Gastroesophageal sphincter (tissue), 4 donors: ENCODE measurements at regions not wholly inside any gene's neighbourhood (a gene's known extent, or its start where the extent isn't known, plus 50 kb on each side); places are given as distances from the start of the nearest gene placed in this dataset.
"Not testable (repeated sequence)": the region's sequence is repeated elsewhere in the genome, so short reads cannot be mapped to it uniquely, and the experiment has no call there.

Source experiments
- ATAC-seq: fragments of 150-250 bp; one replicate; pipeline ENCODE4 v1.9.1; 2016; ENCODE audit warnings: mild to moderate bottlenecking, moderate library complexity
- H3K27ac ChIP-seq, 4 donors: fragments of 200-600 bp; sonication (generic) in 3 of 4; 1 replicate in 3 of 4; 2 replicates in 1 of 4; pipeline ENCODE4 v1.5.1; 2016 to 2019
- H3K27me3 ChIP-seq: fragments of 200-600 bp; sonication (generic); one replicate; pipeline ENCODE4 v1.5.1; 2019
- H3K36me3 ChIP-seq, 2 donors: fragments of 200-600 bp; sonication (generic); one replicate each; pipeline ENCODE4 v1.5.1; 2019; ENCODE audit warnings: control low read depth in 1 of 2
- H3K4me1 ChIP-seq, 3 donors: fragments of 200-600 bp; sonication (generic); 1 replicate in 2 of 3; 2 replicates in 1 of 3; pipeline ENCODE4 v1.5.1; 2016 to 2019; ENCODE audit warnings: control low read depth in 2 of 3
- H3K4me3 ChIP-seq, 2 donors: fragments of 200-600 bp; sonication (generic); one replicate each; pipeline ENCODE4 v1.5.1; 2019; ENCODE audit warnings: mild to moderate bottlenecking in 1 of 2, moderate library complexity in 1 of 2
- H3K9me3 ChIP-seq, 3 donors: fragments of 200-600 bp; sonication (generic); one replicate each; pipeline ENCODE4 v1.5.1; 2017 to 2019; ENCODE audit warnings: control low read depth in 2 of 3
- EP300 ChIP-seq: sonication (generic); formaldehyde crosslinking; IDR thresholded peaks from one replicate; pipeline ENCODE4 v1.6.1; 2017; ENCODE audit warnings: antibody characterized with exemption, mild to moderate bottlenecking
- POLR2A ChIP-seq, 2 donors: fragments of 450-650 bp; IDR thresholded peaks; one replicate each; pipeline ENCODE4 v1.6.1; 2017; ENCODE audit warnings: antibody characterized with exemption in 2 of 2, mild to moderate bottlenecking in 2 of 2, moderate library complexity in 1 of 2
- POLR2AphosphoS5 ChIP-seq: sonication (generic); formaldehyde crosslinking; IDR thresholded peaks from one replicate; pipeline ENCODE4 v1.6.1; 2017; ENCODE audit warnings: antibody characterized with exemption
- WGBS, 2 donors: methylation state at CpG; one replicate each; pipeline ENCODE4 v1.1.5; 2018; ENCODE audit warnings: low coverage in 1 of 2; 5-methylcytosine and 5-hydroxymethylcytosine counted together
- TF ChIP-seq, protein P1 (sequence below), 4 experiments: fragments of 200-600 bp in 2 of 4; fragments of 450-650 bp in 2 of 4; sonication (generic) in 1 of 4; IDR thresholded peaks; one replicate each; pipeline ENCODE4 v1.5.1; 2017 to 2019; ENCODE audit warnings: antibody characterized with exemption in 4 of 4, mild to moderate bottlenecking in 2 of 4, moderate library complexity in 2 of 4

GRCh38 chr2:215825707-215826106, 187.6 kb downstream of the MREG start:
- H3K27ac ChIP-seq: no peak overlapping the region
- TF ChIP-seq POLR2AphosphoS5: no peak
- TF ChIP-seq EP300: no peak
- H3K36me3 ChIP-seq: no peaks in the 10 kb centered on the region
- H3K4me1 ChIP-seq: peaks cover 0 to 25% (median 3%) of the 10 kb centered on the region in 3 donors
- peaks cover 0 to 6% (median 0%) of the 10 kb centered on the region in 3 donors for H3K9me3 ChIP-seq
- no peak overlapping the region for H3K4me3 ChIP-seq
- H3K27me3 ChIP-seq: no peaks in the 10 kb centered on the region
- no peak for ATAC-seq

- not testable (repeated sequence) for ATAC-seq, H3K4me3 ChIP-seq, H3K27ac ChIP-seq, H3K36me3 ChIP-seq, H3K27me3 ChIP-seq, H3K4me1 ChIP-seq
- 90 to 92% methylated on average over 2 to 4 of the region's 4 CpGs for WGBS, 2 donors
- peaks cover 0 to 19% (median 0%) of the 10 kb centered on the region in 3 donors for H3K9me3 ChIP-seq
Measured at GRCh38 chr2:215821298-215821697, 192.1 kb downstream of the MREG start.

DNA sequence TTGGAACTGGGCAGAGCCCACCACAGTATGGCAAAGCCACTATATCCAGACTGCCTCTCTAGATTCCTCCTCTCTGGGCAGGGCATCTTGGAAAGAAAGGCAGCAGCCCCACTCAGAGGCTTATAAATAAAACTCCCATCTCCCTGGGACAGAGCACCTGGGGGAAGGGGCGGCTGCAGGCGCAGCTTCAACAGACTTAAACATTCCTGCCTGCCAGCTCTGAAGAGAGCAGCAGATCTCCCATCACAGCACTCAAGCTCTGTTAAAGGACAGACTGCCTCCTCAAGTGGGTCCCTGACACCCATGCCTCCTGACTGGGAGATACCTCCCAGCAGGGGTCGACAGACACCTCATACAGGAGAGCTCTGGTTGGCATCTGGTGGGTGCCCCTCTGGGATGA, 193.6 kb downstream of the MREG start:
- ATAC-seq, H3K4me1 ChIP-seq, H3K4me3 ChIP-seq, H3K36me3 ChIP-seq, H3K27me3 ChIP-seq, H3K27ac ChIP-seq: not testable (repeated sequence)
- H3K9me3 ChIP-seq: peaks cover 0 to 19% (median 0%) of the 10 kb centered on the region in 3 donors
- no CpG with 5 or more reads among the region's 3 CpGs for WGBS, 2 donors

DNA sequence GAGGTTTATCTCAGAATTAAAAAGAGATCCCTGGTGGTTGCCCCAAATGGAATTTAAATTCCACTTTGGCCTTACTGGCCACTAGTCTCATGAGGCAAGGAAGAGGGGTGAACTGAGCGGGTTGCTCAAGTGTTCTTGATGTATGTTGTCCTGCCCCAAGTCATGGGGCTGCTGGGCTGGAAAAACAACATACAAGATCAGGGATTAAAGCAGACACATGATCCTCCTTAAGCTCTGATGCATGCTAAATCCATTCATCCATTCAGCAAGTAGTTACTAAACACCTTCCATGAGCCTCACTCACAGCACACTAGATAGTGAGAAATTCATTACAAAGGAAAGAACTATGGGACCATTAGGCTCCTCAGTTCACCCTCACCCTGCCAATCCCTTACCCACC, 196.3 kb downstream of the MREG start:
- no peaks in the 10 kb centered on the region for H3K27me3 ChIP-seq
- H3K36me3 ChIP-seq: no peaks in the 10 kb centered on the region
- ATAC-seq: no peak
- H3K4me1 ChIP-seq: no peaks in the 10 kb centered on the region
- TF ChIP-seq, protein P1, sequence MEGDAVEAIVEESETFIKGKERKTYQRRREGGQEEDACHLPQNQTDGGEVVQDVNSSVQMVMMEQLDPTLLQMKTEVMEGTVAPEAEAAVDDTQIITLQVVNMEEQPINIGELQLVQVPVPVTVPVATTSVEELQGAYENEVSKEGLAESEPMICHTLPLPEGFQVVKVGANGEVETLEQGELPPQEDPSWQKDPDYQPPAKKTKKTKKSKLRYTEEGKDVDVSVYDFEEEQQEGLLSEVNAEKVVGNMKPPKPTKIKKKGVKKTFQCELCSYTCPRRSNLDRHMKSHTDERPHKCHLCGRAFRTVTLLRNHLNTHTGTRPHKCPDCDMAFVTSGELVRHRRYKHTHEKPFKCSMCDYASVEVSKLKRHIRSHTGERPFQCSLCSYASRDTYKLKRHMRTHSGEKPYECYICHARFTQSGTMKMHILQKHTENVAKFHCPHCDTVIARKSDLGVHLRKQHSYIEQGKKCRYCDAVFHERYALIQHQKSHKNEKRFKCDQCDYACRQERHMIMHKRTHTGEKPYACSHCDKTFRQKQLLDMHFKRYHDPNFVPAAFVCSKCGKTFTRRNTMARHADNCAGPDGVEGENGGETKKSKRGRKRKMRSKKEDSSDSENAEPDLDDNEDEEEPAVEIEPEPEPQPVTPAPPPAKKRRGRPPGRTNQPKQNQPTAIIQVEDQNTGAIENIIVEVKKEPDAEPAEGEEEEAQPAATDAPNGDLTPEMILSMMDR (IDR thresholded peaks at IDR 0.05): no peak
- TF ChIP-seq POLR2AphosphoS5 (no peak), EP300 (no peak), POLR2A (IDR thresholded peaks at IDR 0.05) (no peak)
- 86 to 100% methylated on average over 1 of the region's 1 CpG for WGBS, 2 donors
- peaks cover 0 to 19% (median 0%) of the 10 kb centered on the region in 3 donors for H3K9me3 ChIP-seq
- H3K4me3 ChIP-seq: no peak overlapping the region
- H3K27ac ChIP-seq: no peak overlapping the region

DNA sequence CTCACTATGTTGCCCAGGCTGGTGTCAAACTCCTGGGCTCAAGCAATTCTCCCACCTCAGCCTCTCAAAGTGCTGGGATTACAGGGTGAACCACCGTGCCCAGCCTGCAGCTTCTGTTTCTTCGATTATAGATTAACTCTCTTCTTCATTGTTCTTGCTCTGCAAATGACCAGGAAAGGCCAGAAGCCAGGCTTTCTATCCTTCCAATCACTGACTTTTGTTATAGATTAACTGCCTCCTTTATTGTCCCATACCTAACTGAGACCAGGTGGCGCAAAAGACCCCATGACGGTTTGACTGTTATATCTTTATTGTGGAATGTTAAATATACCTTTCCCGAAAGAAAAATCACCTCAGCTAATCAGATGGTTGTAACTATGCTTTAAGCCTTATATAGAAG, 196.9 kb downstream of the MREG start:
- peaks cover 0 to 18% (median 0%) of the 10 kb centered on the region in 3 donors for H3K9me3 ChIP-seq
- no peak overlapping the region for H3K4me3 ChIP-seq
- TF ChIP-seq, protein P1 (IDR thresholded peaks at IDR 0.05): no peak
- no peak for TF ChIP-seq EP300
- no peak for TF ChIP-seq POLR2AphosphoS5
- TF ChIP-seq POLR2A (IDR thresholded peaks at IDR 0.05): no peak
- no peaks in the 10 kb centered on the region for H3K36me3 ChIP-seq
- 92 to 94% methylated on average over 4 to 5 of the region's 5 CpGs for WGBS, 2 donors
- H3K27me3 ChIP-seq: no peaks in the 10 kb centered on the region
- H3K27ac ChIP-seq: no peak overlapping the region
- no peaks in the 10 kb centered on the region for H3K4me1 ChIP-seq
- no peak for ATAC-seq

- ATAC-seq: no peak
- Histone ChIP-seq H3K27ac (no peak overlapping the region), H3K9me3 (peaks cover 0 to 14% (median 0%) of the 10 kb centered on the region in 3 donors), H3K4me3 (no peak overlapping the region), H3K36me3 (no peaks in the 10 kb centered on the region), H3K4me1 (no peaks in the 10 kb centered on the region), H3K27me3 (no peaks in the 10 kb centered on the region)
- WGBS, 2 donors: 58 to 83% methylated on average over 1 to 2 of the region's 2 CpGs
- no peak for TF ChIP-seq POLR2A (IDR thresholded peaks at IDR 0.05)
- TF ChIP-seq, protein P1 (IDR thresholded peaks at IDR 0.05): no peak
- TF ChIP-seq POLR2AphosphoS5: no peak
- TF ChIP-seq EP300: no peak
Measured at GRCh38 chr2:215815960-215816359, 197.4 kb downstream of the MREG start.

DNA sequence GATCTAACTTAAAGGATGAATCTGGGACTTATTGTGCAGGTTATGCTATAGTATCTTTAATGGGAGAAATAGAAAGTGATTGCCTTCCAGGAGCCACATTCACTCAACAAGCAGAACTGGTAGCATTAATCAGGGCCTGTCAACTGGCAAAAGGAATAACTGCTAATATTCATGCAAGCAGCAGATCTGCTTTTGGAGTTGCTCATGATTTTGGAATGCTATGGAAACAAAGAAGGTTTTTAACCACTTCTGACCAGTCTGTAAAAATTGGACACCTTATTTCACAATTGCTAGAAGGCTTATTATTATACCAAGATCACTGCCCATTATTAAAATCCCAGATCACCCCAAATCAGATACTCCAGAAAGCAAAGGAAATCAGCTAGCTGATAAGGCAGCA, 200.4 kb downstream of the MREG start:
- no peak for ATAC-seq
- Histone ChIP-seq H3K36me3 (no peaks in the 10 kb centered on the region), H3K27ac (no peak overlapping the region), H3K4me1 (no peaks in the 10 kb centered on the region), H3K9me3 (no peaks in the 10 kb centered on the region), H3K4me3 (no peak overlapping the region), H3K27me3 (no peaks in the 10 kb centered on the region)
- TF ChIP-seq POLR2AphosphoS5 (no peak), POLR2A (IDR thresholded peaks at IDR 0.05) (no peak), EP300 (no peak)
- TF ChIP-seq, protein P1 (IDR thresholded peaks at IDR 0.05): no peak
